ENCODE measurements at regions not wholly inside any gene's neighbourhood (a gene's known extent, or its start where the extent isn't known, plus 50 kb on each side); places are given as distances from the start of the nearest gene placed in this dataset.
"Not testable (repeated sequence)": the region's sequence is repeated elsewhere in the genome, so short reads cannot be mapped to it uniquely, and the experiment has no call there.

DNA sequence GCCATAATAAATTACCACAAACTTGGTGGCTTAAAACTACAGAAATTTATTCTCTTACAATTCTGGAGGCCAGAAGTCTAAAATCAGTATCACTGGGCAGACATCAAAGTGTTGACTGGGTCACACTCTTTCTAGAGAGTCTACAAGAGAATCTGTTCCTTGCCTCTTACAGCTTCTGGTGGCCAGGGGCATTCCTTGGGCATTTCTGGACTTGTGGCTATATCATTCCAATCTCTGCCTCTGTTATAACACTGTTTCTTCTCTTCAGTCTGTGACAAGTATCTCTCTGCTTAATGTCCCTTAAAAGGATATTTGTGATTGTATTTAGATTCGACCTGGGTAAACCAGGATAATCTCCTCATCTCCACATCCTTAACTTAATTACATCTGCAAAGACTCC lies 207.3 kb upstream of the DCAF8L1 start:
- no peak for DNase-seq

DNA sequence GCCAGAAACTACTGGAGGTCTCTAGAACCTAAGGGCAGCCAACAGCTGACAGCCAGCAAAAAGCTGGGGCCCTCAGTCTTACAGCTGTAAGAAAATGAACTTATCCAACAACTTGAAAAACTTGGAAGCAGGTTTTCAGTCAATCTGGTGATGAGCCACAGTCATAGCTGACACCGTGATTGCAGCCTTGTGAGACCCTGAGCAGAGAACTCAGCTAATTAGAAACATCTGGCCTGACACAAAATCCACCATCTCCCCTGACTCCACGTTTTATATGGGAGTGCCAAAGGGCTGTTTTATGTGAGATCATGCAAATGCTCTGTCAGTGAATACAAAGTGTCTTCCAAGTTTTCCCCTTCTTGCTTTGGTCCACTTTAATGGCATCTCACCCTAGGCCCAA lies 198.8 kb upstream of the DCAF8L1 start:
- no peak for DNase-seq

DNA sequence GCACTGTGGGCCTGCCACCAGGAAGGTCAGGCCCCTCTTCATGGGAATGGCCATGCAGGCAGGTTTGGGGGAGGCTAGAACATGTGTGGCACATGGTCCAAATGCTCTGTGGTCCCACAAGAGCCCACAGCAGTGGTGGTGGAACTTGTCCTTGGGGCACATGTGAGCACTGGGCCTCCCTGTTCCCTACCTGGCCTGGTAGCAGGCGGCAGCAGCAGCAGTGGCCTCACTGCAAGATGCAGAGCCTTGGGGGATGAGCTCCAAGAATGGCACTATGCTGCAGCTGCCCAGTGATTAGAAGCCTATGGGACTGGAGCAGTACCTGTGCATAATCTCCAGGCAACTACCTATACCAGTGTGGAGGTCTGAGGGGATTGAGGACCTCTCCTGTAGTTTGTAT lies 197.0 kb upstream of the DCAF8L1 start:
- DNase-seq, result no peak

DNA sequence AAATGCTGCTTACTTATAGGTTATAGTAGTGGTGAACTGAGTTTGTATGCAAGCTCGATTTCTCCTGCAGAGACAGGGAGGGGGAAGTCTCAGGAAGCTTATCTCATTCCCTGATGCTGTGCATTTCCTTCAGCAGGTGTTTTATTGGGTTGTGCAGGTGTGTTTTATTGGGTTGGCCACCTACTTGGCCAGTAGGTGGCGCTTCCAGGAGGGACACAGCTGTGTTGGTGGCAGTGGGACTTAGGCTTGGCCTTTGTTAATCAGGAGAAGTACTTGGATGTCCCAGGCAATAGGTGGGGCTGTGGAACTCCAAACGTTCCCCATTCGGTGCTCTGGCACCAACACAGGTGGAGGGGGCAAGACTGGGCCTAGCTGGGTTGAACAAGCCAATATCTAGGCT lies 196.0 kb upstream of the DCAF8L1 start:
- peak; percentile 9 for DNase-seq

DNA sequence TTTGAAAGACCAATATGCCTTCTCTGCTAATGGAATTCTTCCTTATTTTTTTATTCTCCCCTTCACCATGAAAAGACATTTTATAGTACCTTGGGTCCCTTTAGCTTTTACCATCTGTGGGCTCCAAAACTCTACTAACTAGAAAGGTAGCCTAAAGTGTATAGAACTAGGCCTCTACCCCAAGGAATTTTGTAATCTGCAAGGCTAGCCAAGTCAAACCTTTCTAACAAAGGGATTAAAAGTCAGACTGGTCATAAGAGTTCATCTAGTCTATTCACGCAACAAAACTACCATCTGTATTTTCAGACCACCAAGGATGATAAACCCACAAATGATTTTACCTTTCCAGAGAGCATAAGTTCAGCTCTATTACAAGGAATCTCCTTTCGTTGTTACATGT lies 189.5 kb upstream of the DCAF8L1 start:
- no peak for DNase-seq

DNA sequence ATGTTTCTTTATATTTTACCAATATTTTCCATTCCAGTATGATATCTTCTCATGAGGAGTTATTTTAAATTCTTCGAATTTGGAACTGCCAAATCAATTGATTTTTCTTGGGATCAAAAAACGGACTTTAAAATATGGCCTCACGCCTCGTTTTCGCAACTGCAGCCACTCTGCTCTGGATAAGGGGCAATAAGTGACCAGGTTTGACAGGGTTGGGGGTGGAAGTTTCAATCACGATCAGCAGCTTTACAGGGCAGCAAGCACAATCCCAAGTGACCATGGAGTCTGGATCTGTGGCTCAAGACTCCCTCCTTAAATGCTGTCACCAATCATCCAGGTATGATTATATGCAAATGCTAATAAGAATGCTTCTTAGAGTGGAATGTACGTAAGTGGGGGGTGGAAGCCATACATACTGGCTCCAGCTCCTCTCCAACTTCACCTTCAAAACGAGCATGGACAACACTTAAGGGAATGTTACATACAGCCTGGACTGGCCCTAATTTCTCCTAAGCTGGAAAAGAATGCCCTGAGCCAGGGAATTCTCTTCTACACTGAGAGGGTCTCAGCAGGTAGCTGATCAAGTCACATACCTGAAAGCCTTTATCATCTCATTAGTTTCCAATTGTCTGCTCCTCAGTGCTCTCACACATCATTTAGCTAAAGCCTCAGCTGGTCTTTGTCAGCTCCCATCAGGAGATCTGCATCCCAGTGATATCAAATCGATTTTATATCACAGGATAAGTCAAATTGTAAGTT lies 176.9 kb upstream of the DCAF8L1 start:
- DNase-seq, result no peak

DNA sequence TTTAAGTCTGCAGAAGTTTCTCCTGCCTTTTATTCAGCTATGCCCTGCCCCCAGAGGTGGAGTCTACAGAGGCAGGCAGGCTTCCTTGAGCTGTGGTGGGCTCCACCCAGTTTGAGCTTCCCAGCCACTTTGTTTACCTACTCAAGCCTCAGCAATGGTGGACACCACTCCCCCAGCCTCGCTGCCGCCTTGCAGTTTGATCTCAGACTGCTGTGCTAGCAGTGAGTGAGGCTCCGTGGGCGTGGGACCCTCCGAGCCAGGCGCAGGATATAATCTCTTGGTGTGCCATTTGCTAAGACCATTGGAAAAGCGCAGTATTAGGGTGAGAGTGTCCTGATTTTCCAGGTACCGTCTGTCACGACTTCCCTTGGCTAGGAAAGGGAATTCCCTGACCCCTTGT lies 171.0 kb upstream of the DCAF8L1 start:
- not testable (repeated sequence) for DNase-seq

DNA sequence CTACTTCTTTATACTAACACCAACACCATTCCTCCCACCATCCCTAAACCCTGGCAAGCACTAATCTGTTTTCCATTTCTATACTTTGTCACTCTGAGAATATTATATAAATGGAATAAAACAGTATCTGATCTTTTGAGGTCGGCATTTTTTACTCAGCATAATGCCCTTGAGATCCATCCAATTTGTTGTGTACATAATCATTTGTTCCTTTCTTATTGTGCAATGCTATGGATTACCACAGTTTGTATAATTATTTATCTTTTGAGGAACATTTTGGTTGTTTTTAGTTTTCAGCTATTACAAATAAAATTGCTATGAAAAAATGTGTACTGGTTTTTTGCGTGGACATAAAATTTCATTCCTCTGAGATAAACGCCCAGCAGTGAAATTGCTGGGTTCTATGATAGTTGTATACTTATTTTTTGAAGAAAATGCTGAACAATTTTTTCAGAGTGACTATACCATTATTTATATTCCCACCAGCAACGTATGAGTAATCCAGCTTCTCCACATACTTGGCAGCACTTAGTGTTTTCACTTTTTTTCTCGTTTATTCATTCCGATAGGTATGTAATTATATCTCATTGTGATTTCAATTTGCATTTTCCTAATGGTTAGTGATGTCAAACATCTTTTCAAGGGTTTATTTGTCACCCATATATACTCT lies 154.3 kb upstream of the DCAF8L1 start:
- DNase-seq, result no peak

DNA sequence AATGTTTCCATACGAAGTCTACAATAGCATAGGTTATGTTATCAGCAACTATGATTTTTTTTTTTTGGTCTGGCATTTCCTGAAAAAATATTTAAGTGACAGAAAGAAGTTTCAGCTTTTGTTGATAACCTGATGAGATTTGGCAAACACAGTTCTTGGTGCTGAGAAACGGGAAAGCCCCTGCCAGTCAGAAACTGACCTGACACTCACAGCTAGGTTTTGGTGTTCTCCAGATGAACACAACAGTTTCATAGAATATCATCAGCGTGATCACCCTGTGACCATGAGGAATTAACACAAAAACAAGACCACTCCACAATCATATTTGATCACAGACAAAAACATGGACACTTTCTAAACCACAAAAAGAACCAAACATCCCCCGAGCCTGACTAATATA lies 152.5 kb upstream of the DCAF8L1 start:
- no peak for DNase-seq

DNA sequence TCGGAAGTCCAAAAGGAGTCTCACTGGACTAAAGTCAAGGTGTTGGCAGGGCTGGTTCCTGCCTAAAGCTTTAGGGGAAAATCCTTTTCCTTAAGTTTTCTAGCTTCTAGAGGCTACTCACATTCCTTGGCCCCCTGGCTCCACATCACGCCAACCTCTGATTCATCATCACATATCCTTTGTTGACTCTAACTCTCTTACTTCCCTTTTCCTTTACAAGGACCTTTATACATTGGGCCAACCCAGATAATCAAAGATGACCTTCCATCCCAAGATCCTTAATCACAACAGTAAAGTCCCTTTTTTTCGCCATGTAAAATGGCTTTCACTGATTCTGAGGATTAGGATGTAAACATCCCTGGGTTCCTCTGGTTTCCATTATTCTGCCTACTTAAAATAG lies 146.4 kb upstream of the DCAF8L1 start:
- DNase-seq, result no peak

DNA sequence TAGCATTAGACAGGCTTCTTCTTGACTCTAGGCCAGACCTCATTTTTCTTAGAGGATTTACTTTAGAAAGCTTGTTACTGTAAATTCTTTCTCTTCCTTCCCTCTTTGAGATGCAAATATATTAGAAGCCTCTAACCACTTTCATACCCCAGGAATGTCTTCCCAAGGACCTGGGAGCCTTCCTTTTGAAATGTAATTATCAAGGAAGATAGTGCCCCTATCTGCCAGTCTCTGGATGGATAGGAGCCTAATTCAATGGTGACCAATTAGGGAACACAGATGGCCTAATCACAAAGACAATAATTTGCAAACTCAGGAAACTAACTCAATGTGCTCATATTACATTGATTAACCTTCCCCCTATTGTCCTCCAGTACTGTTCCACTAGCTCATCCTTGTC lies 145.6 kb upstream of the DCAF8L1 start:
- no peak for DNase-seq

DNA sequence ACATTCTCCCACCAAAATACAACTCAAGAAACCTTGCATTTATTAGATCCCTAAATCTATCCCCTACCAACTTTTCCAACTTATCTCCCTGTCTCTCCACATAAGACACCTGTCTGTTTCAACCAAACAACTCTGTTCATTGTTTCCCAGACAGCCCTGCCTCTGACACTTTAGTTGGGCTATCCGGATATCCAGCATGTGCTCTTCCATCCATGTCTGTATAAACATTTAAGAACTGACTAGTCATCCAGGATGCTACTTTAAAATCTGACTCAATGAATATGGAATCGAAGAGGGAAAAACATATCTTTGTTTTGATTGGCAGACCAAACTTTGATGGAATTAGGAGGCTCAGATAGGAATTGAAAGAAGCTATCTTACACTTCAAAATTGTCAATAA lies 143.2 kb upstream of the DCAF8L1 start:
- no peak for DNase-seq

DNA sequence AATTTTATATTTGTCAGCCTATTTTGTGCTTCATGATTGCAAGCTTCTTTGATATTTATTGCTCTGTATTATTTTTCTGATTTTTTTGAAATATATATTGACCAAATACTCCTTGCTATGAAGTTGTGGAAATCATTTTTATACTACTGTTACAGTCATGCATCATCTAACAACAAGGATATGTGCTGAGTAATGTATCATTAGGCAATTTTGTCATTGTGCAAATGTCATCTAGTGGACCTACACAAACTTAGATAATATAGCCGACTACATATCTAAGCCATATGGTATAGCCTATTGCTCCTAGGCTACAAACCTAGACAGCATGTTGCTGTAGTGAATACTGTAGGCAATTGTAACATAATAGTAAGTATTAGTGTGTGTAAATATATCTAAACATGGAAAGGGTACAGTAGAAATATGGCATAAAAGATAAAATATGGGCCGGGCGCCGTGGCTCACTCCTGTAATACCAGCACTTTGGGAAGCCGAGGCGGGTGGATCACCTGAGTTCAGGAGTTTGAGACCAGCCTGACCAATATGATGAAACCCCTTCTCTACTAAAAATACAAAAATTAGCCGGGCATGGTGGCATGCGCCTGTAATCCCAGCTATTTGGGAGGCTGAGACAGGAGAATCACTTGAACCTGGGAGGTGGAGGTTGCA lies 139.5 kb upstream of the DCAF8L1 start:
- not testable (repeated sequence) for DNase-seq

DNA sequence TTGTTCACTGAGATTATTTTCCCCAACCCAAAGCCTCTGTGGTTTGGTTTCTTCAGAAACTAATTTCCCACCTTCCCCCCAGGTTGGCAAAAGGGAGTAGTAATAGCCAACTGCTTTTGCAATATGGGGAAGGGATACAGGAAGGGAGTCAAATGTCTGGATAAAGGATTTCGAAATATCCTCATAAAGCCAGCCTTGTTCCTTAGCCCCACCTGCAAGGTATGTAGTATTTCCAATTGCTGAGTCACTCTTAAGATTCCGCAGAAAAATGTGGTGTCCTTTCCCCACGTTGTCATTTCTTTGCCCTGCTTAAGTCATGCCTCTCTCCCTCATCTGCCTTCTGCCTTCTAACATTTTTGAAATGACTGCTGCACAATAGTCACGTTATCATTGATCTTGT lies 138.8 kb upstream of the DCAF8L1 start:
- no peak for DNase-seq

DNA sequence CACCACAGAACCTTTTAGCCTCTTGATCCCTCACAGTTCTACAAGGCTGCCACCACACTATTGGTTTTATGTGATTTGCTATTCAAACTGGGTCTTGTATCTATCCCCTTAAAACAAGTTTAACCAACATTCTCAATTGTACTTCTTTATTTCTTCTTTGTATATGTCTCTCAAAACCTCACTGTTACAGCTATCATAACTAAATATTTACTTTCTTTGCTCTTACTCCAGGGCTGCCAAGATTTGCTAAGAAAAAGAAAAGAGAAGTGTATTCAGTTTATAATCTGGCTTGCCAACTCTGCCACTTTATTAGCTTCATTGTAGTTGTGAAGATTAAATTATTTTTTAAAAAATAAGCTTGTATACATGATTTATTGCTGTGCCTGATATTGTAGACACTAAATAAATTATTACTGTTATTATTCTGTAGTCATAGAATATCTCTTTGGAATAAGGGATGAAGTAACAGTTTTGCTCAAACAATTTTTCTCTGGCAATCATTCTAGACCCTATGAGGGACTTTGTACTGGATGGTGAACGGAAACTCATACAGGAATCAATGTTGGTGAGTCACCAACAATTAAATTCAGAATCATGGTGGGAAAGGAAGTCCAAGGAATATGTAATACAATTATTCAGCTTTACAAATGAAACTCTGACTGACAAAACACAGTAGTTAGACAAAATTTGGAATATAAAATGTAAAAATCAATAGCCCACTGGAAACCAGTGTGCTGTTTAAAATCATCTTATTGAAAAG lies 127.1 kb upstream of the DCAF8L1 start:
- no peak for DNase-seq

DNA sequence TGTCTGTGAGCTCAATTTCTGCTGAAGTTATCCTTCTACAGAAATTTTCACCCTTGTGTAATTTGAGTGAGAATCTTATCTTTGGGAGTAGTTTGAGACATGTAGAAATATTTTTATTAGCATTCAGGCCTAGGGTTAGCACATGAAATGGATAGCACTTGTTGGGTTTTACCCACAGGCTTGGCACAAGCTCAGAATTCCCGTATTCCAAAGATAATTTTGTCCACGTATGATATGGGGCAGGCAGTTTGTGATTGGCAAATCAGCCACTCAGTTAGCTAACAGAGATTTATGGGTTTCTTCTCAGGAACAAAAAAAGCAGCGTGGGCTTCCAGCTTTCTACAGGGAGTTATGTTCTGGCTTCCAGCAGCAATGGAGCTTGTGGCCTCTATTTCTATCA lies 117.9 kb upstream of the DCAF8L1 start:
- DNase-seq, result no peak

DNA sequence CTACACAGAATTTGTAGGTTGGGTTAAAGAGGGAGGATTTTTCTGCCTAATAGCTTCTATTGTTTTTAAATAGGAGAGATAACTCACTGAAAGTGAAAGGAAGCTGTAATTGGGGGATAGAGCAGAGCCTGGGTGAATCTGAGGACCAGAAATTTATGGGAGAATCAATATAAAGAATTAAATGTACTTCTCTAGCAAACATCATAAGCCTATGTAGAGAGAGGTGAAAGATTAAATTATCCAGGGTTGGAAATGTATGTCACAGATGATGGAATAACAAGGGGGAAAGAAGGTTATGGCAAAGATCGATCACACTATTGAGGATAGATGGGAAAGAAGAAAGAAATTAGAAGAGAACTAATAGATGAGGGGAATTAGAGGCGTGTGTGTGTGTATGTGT lies 104.4 kb upstream of the DCAF8L1 start:
- no peak for DNase-seq

DNA sequence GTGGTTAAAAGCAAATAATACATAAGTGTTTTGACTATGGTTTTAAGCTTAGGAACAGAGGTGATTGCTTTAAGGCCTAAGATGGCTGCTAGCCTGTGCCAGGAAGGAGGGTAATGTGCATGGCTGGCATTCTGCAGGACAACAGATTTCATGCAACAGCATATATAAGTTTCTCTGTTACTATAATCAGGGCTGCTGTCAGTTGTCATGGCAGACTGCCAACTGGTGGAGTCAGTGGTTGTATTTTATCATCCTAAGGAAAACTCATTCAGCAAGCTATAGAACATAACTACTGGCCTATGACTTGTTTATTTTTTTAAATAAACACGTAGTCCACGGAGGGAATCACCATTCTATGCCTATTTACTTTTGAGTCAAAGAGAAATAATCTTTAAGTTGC lies 77.7 kb upstream of the DCAF8L1 start:
- peak; percentile 21 for DNase-seq

DNA sequence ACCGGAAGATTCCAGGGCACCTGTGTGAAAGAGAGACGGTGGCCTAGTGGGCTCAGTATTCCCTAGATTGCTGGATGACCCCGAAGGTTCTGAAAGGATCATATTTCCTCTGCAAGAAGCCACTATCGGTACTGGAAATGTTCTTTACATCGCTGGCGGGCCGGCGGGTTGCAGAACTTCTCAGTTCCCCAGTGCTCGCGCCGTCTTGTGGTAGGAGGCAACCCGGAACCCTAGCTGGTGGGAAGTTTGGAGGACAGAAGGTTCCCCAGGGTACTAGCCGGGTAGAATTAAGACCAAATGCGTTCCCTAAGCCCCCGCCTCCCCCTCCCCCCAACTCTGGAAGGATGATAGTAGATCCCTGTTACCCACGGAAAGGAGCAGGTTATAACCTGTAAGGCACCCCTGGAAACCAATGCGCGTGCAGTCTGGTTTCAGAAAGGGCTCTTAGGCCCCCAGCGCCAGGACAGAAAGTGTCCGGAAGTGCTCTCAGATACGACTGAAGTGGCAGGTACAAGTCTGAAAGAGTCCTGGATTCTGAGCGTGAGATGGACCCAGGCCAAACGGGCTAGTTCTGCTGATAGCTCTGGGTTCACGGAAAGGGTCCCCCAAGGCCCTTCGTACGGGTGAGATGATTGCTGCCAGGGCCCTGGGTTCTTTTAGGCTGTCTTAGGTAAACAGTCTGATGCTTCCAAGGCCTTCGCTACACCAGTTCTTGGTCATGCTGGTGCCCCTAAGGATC lies 61.7 kb upstream of the DCAF8L1 start:
- DNase-seq, result no peak

DNA sequence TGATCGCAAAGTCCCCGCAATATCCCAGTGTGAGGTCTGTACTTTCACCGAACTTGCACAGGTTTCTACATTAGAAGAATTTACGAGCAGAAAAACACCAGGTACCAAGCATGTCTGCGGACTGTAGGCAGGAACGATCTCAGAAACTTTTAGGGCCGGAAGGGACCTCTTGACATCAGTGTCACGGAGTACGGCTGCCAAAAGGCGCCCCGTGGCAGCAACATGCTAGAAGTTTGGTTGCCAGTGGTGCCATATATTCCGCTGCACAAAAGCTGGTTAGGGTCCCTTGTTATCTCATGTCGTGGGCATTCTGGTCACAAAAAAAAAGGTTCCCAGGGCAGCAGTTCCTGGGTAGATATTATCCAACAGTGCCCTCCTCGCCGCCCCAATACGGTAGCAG lies 61.0 kb upstream of the DCAF8L1 start:
- DNase-seq, result no peak

DNA sequence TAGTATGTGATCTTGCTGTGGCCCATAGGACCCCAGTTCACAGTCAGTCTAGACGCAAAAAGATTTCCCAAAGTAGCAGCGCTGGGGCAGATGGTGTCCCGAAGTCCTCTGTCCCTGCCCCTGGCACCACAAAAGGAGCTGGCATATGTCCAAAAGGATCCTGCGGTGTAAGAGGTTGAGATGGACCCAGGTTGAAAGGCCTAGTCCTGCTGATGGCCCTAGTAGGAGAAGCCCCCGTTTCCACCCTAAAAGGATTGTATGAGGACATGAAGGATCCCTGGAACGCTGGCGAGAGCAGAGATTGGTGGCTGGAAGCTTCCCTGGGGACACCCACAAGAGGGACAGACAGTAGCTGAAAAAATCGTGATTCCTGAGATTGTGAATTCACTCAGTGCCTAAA lies 58.0 kb upstream of the DCAF8L1 start:
- DNase-seq, result no peak

All from RPMI8226 (cell line).